ENCODE measurements at regions not wholly inside any gene's neighbourhood (a gene's known extent, or its start where the extent isn't known, plus 50 kb on each side); places are given as distances from the start of the nearest gene placed in this dataset.
"Not testable (repeated sequence)": the region's sequence is repeated elsewhere in the genome, so short reads cannot be mapped to it uniquely, and the experiment has no call there.

DNA sequence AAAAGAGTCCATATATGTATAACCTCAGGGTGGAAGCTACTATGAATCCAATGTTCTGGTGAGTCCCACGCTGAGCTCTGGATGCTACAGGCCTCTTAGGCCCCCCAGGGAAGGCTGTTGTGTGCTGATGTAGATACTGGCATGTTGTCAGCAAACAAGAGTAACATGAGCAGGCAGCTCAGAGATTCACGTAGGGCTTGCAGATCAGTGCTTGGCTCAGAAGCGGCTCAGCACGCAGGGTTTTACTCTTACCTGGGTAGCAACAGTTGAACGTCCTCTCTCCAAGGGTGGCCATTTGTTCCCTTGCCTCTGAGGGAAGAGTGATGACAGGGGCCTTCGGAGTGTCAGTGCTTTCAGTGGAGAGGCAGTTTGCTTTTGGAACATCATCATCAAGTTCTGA is 93.4 kb downstream of the ZFP64 start:
- no peak for DNase-seq

DNA sequence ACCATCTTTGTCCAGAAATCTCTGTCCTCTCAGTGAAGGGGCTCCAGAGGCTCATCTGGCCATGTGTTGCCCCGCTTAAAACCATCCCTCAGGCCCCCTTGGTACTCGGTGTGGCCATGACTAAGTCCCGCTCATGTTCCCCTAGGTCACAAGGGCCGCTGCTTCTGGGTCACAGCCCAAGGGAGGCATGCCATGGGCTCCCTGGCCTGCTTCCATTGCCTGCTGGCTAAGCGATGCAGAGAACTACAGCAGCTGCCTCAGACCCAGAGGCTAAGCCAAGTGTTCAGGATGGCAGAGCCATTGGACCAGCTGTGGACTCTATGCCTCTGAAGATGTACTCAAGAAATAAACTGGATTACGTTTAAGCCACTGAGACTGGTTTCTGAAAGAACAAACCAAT is 95.5 kb downstream of the ZFP64 start:
- no peak for DNase-seq

DNA sequence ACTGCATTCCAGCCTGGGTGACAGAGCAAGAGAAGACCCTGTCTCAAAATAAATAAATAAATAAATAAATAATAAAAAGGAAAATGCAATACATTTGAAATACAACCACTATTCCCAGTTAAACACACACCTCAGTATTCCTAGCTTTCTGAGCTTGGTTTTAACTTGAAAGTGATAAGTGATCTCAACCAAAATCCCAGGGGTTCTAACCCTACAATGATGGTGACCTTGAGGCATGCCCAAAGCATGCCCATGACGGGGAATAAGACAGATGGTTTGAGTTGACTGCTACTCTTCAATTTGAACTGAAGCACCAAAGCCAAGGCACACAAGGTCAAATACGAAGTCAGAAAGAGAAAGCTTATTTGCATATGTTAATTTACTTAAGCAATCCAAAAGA is 96.9 kb downstream of the ZFP64 start:
- no peak for DNase-seq

DNA sequence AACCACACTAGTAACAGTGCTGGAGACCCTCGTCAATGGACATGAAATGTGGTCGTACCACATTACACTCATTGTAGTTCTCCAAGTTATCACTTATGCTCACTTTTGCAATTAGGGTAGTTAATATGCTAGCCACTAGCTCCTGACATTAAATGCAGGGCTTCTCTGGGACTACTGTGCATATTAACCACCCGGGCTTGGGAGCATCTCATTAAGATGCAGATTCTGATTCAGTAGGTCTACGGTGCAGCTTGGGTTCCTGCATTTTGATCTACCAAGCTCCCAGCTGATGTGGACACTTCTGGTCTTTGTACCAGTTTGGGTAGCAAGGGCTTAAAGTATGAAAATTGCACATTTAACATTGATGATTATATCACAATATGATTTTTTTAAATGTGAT is 98.0 kb downstream of the ZFP64 start:
- no peak for DNase-seq

DNA sequence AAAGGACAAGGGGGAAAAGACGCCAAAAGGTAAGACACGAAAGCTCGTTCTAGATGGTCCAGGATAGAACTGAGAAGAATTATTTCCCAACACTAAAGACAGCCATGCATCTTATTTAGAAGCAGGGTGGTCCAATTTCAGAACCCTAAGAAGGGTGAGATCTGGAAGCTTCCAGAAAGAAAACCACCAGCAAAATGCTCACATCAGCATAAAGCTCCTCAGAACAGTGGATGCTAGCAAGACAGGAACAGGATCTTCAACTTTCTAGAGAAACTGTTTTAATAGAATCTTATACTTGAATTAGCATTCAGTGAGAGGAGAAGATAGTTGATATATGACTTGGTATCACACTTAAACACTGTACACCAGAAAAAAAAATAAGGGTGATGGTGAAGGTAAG is 101.5 kb downstream of the ZFP64 start:
- DNase-seq = no peak

- DNase-seq = no peak
These were observed 104.1 kb downstream of the ZFP64 start for GRCh38 chr20:52087471-52087870.

DNA sequence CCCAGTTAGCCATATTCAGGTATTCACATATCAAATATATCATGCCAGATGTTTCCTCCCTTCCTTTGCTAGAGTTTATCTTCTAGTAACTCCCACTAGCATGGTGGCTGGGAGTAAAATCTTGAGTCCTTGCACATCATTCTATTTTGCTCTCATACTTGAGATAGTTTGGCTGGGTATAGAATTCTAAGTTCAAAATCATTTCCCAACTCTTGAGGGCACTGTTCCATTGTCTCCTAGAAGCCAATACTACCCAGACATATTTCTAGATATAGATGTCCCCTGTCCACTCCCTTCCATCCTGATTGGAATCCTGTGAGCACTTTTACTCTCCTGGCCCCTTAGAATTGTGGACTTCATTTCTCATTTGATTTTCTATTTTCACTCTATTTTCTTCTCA is 104.7 kb downstream of the ZFP64 start:
- no peak for DNase-seq

DNA sequence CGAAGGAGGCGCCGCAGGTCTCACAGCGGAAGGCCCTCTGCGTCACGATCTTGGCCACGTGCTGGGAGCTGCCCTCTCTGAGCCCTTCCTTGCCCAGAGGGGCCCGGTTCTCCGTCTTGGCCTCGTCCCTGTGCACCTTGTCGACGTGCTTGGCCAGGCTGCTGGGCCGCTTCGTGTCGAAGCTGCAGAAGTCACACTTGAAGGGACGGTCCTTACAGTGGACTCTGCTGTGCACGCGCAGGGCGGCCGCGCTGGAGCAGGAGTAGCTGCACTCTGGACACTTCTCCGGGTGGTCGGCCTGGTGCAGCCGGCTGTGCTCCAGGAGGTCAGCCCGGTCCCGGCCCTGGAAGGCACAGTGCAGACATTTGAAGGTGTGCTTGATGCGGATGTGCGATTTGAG is 106.9 kb downstream of the ZFP64 start:
- DNase-seq = no peak

DNA sequence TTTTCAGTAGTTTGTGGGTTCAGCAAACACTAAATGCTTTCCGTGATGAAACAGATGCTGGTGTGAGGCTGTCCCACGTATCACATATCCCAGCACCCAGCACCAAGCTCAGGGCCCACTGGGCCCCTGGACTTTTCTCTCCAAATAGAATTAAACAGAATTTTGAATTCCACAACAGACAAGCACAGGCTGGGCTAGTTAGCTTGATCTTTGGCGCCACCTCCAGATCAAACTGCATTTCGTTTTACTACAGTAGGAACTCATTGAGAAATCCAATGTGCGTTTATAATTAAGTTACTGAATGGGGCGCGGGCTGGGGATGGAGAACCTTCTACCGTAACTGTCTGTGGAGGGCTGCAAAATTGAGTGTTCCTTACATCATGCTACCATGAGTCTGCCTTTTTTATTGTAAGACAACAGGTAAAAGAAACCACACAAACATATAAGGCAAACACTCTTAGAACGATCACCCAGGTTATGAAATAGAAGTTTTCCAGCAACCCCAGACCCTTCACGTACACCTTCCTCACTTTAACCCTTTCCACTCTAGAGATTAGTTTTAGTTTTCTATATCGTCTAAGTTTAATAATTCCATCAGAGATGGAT is 107.8 kb downstream of the ZFP64 start:
- no peak for DNase-seq

GRCh38 chr20:52082612-52083011 is 109.0 kb downstream of the ZFP64 start:
- no peak for DNase-seq

DNA sequence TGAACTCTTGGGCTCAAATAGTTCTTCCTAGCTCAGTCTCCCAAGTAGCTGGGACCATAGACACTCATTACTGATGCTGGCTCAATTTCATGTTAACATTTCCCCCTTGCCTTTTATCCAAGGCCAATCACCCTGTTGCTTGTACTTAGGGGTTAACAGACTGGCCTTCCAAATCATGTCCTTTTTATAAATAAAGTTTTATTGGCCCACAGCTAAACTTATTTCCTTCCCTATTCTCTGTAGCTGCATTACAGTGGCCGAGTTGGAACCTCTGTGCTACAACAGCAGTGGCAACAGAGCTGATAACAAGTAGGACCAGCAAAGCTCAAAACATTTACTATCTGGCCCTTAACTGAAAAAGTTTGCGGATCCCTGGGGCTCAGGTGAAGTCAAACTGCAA is 109.8 kb downstream of the ZFP64 start:
- no peak for DNase-seq

- DNase-seq = no peak
These were observed 110.5 kb downstream of the ZFP64 start for GRCh38 chr20:52081066-52081465.

GRCh38 chr20:52078289-52078688 is 113.3 kb downstream of the ZFP64 start:
- no peak for DNase-seq

GRCh38 chr20:52076164-52076563 is 115.4 kb downstream of the ZFP64 start:
- no peak for DNase-seq

- DNase-seq = no peak
These were observed 116.2 kb downstream of the ZFP64 start for GRCh38 chr20:52075400-52075799.

DNA sequence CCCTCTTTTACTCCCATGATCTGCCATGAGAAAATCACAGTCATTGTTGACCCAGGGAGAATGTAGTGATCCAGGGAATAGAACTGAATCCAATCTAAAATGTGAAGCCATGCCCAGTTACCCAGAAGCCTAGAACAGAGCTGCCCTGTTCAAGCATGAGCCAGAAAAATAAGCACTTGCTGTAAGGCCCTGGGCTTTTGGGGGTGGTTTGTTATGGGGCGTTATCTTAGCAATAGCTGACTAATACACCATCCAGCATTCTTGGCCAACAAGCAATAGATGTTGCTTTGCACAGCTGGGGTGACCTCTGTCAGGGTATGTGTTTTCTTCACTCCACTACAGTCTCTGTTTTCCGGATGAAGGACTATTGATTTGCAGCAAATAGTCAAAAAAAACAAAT is 120.4 kb downstream of the ZFP64 start:
- no peak for DNase-seq

DNA sequence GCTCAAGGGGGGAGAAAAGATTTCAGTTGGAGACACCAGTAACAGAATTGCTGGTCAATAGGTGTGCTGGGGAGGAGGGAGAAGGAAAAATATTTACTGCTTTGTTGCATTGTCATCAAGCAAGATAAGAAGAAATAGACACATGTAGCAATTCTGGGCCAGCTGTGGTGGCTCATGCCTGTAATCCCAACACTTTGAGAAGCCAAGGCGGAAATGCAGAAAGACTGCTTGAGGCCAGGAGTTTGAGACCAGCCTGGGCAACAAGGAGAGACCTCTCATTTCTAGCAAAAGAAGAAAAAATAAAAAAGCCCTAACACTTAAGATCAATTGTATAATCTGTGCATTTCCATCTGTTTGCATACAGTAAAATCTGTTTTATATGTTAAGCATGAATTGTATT is 126.6 kb downstream of the ZFP64 start:
- DNase-seq = no peak

- no peak for DNase-seq
These were observed 128.9 kb downstream of the ZFP64 start for GRCh38 chr20:52062452-52063209.

DNA sequence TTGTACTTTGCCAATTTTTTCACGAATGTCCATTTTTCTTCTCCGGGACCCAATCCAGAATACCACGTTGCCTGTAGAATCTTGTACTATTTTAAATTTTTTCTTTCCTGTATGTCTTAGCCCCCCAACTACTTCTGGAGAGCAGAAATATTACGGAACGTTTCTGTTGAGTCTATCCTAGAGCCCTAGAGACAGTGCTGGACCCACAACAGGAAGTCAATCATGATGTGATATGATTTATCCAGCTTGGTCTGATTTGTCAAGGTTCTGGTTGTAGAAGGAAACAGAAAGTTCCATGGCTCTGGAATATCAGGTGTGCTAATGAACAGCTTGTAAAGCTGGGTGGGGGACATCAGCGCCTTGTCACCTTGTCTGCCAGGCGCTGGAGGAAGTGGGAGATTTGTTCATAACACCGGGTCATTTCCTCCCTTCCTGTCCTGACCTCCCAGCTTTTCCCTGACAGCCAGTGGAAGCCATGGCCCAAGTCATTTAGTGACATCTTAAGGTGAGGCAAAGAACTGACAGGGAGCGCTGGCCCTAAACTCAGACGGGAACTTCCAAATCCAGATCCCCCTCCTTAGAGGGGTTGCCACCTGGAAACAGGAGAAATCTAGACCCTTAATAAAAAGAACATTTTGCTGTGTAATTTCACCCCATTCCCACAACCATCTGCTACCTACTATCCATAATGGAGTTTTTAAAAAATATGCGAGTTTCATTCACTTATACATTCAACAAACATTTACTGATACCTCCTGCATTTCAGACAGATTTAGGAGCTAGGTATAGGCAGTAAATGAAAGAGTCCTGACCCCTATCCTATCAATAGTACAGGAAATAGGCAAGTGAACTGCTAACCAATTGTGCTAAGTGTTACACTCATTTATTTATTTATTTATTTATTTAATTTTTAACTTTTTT is 130.5 kb downstream of the ZFP64 start:
- no peak for DNase-seq

DNA sequence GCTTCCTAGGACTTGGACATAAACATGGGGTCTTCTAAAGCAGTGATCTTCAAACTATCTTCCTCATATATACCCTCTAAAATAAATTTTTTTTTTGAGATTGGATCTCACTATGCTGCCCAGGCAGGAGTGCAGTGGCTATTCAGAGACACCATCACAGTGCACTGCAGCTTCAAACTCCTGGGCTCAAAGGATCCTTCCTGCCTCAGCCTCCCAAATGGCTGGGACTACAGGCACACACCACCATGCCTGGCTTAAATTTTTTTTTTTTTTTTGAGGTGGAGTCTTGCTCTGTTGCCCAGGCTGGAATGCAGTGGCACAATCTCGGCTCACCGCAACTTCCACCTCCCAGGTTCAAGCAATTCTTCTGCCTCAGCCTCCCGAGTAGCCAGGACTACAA is 134.4 kb downstream of the ZFP64 start:
- not testable (repeated sequence) for DNase-seq

DNA sequence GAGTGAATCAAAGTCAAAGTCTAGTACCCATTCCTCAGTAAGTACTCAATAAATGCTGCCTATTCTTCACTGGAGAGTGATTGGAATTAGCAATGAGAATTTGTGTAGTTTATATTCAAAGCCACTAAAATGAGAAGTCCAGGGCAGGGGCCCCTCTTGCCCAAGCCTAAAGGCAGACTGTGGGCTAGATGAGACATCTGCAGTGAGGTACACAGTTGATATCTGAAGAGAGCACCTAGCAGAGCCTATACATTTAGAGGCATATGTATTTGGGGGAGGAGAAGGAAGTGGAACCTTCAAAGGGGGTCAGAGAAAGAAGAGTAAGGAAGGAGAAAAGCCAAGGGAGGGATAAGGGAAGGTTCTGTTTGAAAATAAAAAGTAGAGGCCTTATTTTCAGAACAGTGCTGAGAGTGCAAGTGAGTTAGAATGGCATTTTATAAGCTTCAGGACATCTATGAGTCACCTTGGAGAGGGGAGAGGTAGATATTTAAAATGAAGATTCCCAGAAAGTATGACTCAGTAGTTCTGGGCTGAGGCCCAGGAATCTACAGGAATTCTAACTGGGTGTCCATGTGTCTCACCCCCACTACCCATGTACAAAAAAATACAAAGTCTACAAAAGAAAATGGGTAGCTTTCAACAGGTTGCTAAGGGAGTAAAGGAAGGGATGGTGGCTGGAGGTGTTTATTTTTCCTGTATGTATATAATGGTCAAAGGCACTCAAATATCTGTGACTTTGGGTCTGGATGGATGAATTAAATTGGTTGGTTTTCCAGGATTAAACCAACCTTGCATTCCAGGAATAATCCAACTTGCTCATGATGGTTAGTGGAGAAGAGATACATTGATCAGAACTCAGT is 135.1 kb downstream of the ZFP64 start:
- DNase-seq = no peak

DNA sequence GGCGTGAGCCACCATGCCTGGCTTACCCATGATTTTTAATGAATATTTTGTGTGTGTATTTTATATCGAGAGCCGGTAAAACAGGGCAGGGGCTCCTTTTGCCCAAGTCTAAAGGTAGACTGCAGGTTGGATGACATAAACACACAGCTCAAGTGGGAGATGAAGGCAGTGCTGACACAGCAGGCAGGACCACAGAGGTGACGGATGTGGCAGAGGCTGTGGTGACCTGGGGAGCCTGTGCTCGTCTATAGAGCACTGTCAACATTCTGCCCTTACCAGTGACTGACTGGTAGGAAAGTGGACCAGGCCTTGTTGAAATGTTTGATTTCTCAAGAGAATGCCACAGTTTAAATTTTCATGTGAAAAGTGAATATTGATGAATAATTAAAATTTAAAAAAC is 137.5 kb downstream of the ZFP64 start:
- no peak for DNase-seq

Data from NCI-H446 treated with DMSO at 0.1 percent for 48 hours (cell line).